OCI-LY1 (cell line): ENCODE measurements at regions not wholly inside any gene's neighbourhood (a gene's known extent, or its start where the extent isn't known, plus 50 kb on each side); places are given as distances from the start of the nearest gene placed in this dataset.

ENCODE experiments used
- EZH2 ChIP-seq: fragments of 200-600 bp; sonication (generic), shearing (Covaris generic); IDR thresholded peaks from 2 replicates; pipeline ENCODE4 v1.8.0; 2017; ENCODE audit warnings: borderline replicate concordance, mixed run types, mild to moderate bottlenecking, antibody characterized with exemption, low read length, moderate library complexity, mixed read lengths
- TF ChIP-seq, protein P1 (sequence below): fragments of 200-600 bp; sonication (generic), shearing (Covaris generic); IDR thresholded peaks from 2 replicates; pipeline ENCODE4 v1.5.1; 2017; ENCODE audit warnings: mild to moderate bottlenecking, antibody characterized with exemption, low read length, moderate library complexity, mixed read lengths

DNA sequence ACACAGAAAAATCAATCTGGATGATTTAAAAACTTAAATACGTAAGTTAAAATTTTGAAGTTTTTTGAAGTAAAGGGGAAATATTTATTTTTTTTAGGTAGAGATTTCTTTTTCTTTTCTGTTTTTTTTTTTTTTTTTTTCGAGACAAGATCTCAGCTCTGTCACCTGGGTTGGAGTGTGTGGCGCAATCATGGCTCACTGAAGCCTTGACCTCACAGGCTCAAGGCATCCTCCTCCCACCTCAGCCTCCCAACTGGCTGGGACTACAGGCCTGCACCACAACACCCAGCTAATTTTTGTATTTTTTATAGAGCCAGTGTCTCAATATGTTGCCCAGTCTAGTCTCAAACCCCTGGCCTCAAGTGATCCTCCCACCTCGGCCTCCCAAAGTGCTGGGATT lies 120.4 kb upstream of the CLDN10 start:
- TF ChIP-seq, protein P1, sequence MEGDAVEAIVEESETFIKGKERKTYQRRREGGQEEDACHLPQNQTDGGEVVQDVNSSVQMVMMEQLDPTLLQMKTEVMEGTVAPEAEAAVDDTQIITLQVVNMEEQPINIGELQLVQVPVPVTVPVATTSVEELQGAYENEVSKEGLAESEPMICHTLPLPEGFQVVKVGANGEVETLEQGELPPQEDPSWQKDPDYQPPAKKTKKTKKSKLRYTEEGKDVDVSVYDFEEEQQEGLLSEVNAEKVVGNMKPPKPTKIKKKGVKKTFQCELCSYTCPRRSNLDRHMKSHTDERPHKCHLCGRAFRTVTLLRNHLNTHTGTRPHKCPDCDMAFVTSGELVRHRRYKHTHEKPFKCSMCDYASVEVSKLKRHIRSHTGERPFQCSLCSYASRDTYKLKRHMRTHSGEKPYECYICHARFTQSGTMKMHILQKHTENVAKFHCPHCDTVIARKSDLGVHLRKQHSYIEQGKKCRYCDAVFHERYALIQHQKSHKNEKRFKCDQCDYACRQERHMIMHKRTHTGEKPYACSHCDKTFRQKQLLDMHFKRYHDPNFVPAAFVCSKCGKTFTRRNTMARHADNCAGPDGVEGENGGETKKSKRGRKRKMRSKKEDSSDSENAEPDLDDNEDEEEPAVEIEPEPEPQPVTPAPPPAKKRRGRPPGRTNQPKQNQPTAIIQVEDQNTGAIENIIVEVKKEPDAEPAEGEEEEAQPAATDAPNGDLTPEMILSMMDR: no peak
- no peak for TF ChIP-seq EZH2
